ENCODE measurements at regions not wholly inside any gene's neighbourhood (a gene's known extent, or its start where the extent isn't known, plus 50 kb on each side); places are given as distances from the start of the nearest gene placed in this dataset.

DNA sequence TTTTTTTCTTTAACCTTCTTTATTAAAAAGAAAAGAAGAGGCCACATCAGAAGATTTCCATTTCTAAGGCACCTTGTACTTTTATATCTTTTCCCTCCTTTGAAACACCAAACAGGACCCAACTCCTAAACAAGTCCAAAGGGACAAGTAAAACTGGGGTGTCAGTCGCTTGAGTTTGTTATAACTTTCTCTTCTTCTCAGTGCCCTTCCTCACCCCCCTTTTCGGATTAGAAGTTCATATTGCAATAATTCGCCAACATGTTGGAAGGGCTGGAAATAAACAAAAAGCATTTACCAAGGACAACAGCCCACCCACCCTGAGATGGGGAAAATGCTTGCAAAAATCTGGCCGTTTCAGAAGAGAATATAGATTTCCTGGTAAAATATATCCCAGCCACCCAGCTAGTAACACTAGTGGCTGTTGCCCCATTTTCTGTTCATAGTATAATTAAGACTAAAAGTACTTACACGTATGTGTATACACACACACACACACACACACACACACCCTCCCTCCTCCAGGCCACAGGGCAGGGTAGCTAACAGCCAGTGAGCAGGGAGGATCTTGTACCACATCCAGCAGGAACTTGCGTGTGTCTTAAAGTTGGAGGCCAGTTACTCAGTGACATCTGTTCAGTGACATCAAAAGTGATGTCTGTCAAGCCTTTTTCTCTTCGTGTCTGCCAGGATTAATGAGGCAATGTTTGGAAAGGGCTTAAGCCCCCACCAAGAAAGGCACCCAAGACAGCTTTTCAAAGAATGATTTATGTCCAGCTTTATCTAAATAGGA is 149.1 kb upstream of the KLF4 start:
- TF ChIP-seq, protein P1, sequence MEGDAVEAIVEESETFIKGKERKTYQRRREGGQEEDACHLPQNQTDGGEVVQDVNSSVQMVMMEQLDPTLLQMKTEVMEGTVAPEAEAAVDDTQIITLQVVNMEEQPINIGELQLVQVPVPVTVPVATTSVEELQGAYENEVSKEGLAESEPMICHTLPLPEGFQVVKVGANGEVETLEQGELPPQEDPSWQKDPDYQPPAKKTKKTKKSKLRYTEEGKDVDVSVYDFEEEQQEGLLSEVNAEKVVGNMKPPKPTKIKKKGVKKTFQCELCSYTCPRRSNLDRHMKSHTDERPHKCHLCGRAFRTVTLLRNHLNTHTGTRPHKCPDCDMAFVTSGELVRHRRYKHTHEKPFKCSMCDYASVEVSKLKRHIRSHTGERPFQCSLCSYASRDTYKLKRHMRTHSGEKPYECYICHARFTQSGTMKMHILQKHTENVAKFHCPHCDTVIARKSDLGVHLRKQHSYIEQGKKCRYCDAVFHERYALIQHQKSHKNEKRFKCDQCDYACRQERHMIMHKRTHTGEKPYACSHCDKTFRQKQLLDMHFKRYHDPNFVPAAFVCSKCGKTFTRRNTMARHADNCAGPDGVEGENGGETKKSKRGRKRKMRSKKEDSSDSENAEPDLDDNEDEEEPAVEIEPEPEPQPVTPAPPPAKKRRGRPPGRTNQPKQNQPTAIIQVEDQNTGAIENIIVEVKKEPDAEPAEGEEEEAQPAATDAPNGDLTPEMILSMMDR (IDR thresholded peaks at IDR 0.05 in 2 of 3, conservative IDR thresholded peaks at IDR 0.05 in 1 of 3; ENCODE audit: borderline replicate concordance in 1 of 3, insufficient read depth in 1 of 3, low read depth in 2 of 3, low read length in 2 of 3) = no peak
- no peak for TF ChIP-seq POLR2A (IDR thresholded peaks at IDR 0.05; ENCODE audit: borderline replicate concordance, extremely low read depth, insufficient read depth, insufficient read length)

All from HCT116 (cell line).